Stimulated activated CD4-positive, alpha-beta T cell treated with anti-CD3 and anti-CD28 coated beads, Interleukin-1b, Interleukin-23, amount 100 ng/mL, for 1 hour (primary cell): ENCODE measurements at regions not wholly inside any gene's neighbourhood (a gene's known extent, or its start where the extent isn't known, plus 50 kb on each side); places are given as distances from the start of the nearest gene placed in this dataset.

Experiments used
- DNase-seq, 2 donors: peaks; one replicate each; pipeline ENCODE4 v3.0.0-alpha.2; 2020; ENCODE audit warnings: low read depth in 2 of 2

DNA sequence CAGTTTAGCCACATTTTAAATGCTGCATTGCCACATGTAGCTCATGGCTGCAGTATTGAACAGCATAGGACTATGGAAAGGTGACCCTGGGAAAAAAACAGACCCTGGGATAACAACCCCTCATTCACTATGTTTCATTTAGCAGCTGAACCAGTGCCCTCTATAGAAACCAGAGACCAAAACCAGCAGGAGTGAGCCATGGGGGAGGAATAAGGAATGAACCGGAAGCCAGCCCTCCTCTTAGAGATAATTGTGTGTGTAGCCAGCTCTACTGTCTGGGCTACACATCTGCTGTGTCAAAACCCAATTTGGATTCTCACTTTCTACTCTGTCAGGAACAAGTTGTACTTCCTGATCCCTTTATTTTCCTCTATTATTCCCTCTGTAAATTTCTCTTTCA, 158.5 kb upstream of the S100G start:
- no peak for DNase-seq

DNA sequence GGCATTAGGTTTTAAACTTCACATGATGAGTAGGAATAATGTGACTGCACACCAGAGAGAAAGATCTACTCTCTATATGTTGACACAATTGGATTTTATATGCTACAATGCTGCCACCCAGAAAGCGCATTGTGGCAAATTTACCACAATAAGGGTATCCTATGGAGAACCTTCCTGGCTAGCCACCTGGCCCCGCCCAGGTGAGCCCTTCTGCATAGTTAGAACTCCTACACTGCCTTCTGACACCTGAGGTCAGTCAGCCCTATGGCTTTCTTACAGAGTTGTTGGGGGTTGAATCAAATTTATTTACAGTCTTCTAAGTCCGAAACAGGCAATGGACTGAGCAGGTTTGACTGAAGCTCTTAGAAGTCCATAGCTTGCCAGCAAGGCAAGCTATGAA, 153.8 kb upstream of the S100G start:
- DNase-seq: no peak

- no peak for DNase-seq
Observed at GRCh38 chrX:16511796-16512776, 137.9 kb upstream of the S100G start.

DNA sequence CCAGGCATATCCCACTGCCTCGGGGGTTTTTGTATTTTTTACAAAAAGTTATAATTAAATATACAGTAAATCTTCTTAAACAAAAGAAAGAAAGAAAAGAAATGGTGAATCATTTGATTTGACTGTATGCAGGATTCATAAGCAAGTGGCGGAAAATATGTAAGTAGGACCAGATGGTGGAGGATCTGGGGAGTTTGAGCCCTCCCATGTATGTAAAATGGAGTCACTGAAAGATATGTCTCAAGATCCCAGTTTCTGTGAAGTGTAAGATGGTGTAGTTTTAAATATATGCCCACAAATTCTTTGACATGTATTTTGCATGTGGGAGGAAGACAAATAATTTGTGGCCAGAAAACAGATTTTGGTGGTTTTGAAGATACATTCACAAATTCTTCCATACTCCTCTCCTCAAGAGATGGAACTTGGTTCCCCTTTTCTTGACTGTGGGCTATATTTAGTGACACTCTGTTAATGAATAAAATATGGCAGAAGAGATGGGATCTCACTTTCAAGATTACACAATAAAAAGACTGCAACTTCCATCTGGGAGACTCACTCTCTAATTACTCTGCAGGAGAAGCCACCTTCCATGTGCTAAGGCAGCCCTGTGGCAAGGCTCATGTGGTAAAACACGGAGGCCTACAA, 133.6 kb upstream of the S100G start:
- DNase-seq: no peak

- DNase-seq: no peak
Observed at GRCh38 chrX:16517039-16517605, 132.8 kb upstream of the S100G start.

DNA sequence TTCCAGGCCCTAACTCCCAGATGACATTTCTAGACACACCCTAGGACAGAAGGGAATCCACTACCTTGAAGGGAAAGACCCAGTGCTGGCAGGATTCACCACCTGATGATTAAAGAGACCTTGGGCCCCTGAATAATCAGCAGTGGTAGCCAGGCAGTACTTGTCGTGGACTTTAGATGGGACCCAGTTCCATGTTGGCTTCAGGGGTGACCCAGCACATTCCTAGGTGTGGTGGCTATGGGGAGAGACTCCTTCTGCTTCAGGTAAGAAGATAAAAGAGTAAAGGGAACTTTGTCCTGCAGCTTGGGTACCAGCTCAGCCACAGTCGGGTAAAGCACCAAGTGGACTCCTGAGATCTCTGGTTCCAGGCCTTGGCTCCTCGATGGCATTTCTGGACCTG, 131.8 kb upstream of the S100G start:
- no peak for DNase-seq

DNA sequence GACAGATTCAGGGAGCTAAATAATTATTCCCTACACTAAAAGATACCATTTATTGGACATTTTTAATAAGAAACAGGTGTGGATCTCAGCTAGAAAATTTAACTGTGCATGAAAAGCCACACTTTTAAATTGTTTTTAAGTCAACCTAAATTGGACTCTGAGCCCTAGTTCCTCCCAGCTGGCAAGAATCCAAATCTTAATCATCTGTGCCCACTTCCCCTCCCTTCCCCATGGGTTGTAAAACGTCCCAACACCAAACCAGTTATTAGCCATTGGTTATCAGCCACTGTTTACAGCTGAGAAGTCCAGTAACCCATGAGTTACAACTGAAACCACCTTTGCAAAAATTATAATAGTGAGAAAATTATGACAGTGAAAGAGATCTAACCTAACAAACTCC, 125.6 kb upstream of the S100G start:
- DNase-seq: no peak

- DNase-seq: no peak
Observed at GRCh38 chrX:16526003-16526402, 124.0 kb upstream of the S100G start.

GRCh38 chrX:16528620-16529019, 121.3 kb upstream of the S100G start:
- DNase-seq: no peak
